Psoas muscle (tissue), 7 donors: ENCODE measurements at regions not wholly inside any gene's neighbourhood (a gene's known extent, or its start where the extent isn't known, plus 50 kb on each side); places are given as distances from the start of the nearest gene placed in this dataset.

Source experiments
- ATAC-seq, 4 donors: fragments of 200-7000 bp; cut with Tn5 transposase; one replicate each; pipeline ENCODE4 v1.9.1; 2020; ENCODE audit warnings: moderate library complexity in 3 of 4, mild to moderate bottlenecking in 2 of 4
- DNase-seq, 2 donors: peaks; one replicate each; pipeline ENCODE4 v3.0.0-alpha.2; 2020
- H3K27ac ChIP-seq: fragments of 200-600 bp; one replicate; pipeline ENCODE4 v1.8.0; 2022
- H3K27me3 ChIP-seq, 3 donors: fragments of 200-600 bp in 1 of 3; one replicate each; pipeline versions ENCODE4 v1.6.1 to v1.8.0; 2013 to 2022; ENCODE audit warnings: low read length in 2 of 3, mild to moderate bottlenecking in 2 of 3, moderate library complexity in 1 of 3; ENCODE audit not compliant: insufficient read depth in 3 of 3
- H3K36me3 ChIP-seq, 2 donors: fragments of 200-600 bp in 1 of 2; one replicate each; pipeline versions ENCODE4 v1.6.1 to v1.8.0; 2013 to 2022; ENCODE audit warnings: low read depth in 1 of 2, mild to moderate bottlenecking in 1 of 2, moderate library complexity in 1 of 2; ENCODE audit not compliant: insufficient read depth in 1 of 2
- H3K4me1 ChIP-seq: fragments of 200-600 bp; one replicate; pipeline ENCODE4 v1.8.0; 2022
- H3K4me3 ChIP-seq: fragments of 200-600 bp; one replicate; pipeline ENCODE4 v1.8.0; 2022; ENCODE audit warnings: mild to moderate bottlenecking
- H3K9me3 ChIP-seq: fragments of 200-600 bp; one replicate; pipeline ENCODE4 v1.8.0; 2022
- WGBS, 3 donors: extraction: QIAGEN DNeasy Blood & Tissue Kit; methylation state at CpG; one replicate each; pipeline versions ENCODE4 v1.1.6 to v1.1.7; 2013; 5-methylcytosine and 5-hydroxymethylcytosine counted together
- intact Hi-C, 2 donors: fragments of 100-400 bp; cut with DNase I; formaldehyde crosslinking; loops; one replicate each; pipeline versions ENCODE4 v1.11.0 to v1.14.2; 2022
- TF ChIP-seq, protein P1 (sequence below): fragments of 200-600 bp; IDR thresholded peaks from one replicate; pipeline ENCODE4 v1.8.0; 2022; ENCODE audit warnings: antibody characterized with exemption
- donor health status: healthy with polysubstance abuse.
- donor health status: DM: no; HTN: no; CAD: no; lungs with moderate emphysema.
- donor health status: Bipolar disorder and iron deficiency.
- donor health status: healthy.
- donor health status: DM: yes; HTN: yes; CAD: no.
- donor health status: DM: no; HTN: no; CAD: no.
- donor health status: DM: yes; HTN: yes; CAD: no.

DNA sequence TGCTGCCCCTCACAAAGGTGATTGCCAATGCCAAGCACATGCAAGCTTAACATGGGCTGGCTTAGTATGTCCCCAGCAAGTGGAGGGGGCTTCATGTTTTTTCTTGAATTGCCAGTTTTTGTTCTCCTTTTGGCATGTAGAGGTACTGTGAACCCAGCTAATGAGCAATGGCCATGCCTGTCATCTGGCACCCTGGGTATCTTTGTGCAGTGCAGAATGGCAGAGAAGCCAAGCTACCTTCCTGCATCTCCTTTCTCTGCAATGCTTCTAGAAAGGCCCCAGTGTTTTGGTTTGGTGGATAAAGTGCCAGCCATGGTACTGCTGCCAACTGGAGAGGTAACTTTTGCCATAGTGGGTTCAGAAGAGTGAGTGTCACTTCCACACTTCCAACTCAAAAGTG is 576.9 kb downstream of the CMPK2 start:
- TF ChIP-seq, protein P1, sequence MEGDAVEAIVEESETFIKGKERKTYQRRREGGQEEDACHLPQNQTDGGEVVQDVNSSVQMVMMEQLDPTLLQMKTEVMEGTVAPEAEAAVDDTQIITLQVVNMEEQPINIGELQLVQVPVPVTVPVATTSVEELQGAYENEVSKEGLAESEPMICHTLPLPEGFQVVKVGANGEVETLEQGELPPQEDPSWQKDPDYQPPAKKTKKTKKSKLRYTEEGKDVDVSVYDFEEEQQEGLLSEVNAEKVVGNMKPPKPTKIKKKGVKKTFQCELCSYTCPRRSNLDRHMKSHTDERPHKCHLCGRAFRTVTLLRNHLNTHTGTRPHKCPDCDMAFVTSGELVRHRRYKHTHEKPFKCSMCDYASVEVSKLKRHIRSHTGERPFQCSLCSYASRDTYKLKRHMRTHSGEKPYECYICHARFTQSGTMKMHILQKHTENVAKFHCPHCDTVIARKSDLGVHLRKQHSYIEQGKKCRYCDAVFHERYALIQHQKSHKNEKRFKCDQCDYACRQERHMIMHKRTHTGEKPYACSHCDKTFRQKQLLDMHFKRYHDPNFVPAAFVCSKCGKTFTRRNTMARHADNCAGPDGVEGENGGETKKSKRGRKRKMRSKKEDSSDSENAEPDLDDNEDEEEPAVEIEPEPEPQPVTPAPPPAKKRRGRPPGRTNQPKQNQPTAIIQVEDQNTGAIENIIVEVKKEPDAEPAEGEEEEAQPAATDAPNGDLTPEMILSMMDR = no peak
- Histone ChIP-seq H3K9me3 (no peaks in the 10 kb centered on the region), H3K4me1 (no peaks in the 10 kb centered on the region), H3K27ac (no peak overlapping the region), H3K27me3 (no peaks in the 10 kb centered on the region), H3K4me3 (no peak overlapping the region), H3K36me3 (no peaks in the 10 kb centered on the region)
- intact Hi-C loops = no loop called here
- ATAC-seq = no peak
- no peak for DNase-seq

DNA sequence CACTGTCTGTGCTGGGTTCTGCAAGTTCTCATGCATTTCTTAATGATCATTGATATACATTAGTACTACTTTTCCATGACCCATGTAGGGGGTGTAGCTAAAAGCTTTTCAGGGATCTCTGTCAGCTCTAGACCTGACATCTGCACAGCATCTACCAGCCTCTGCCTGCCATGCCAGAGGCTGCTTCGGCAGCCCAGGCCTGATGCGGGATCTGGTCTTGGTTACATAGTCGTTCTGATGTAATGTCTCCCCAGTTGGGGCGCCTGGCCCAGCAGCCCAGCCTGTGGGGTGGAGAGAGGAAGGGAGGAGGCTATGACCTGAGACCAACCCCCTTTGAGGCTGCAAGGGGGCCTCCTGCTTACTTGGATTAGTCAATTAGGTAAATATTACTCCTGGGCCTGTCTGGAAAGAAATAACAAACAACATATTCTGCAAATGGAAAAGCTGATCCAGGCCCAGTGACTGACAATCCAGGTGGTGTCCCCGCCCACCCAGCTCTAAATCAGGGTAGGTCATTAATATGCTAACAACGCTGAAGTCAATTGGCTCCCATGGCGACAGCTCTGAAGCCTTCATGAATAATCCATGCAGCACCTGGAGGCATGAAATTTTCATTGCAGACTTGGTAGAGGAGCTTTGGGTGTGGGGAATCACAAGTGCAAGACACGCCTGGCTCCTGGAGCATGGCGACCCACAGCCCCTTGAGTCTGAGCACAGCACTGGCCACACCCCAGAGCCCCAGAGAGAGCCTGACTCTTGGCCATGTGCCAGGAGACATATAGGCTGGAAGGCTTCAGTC is 575.3 kb downstream of the CMPK2 start:
- ATAC-seq (no peak), DNase-seq (no peak)
- TF ChIP-seq, protein P1 = no peak
- intact Hi-C loops = no loop called here
- H3K36me3 ChIP-seq = no peaks in the 10 kb centered on the region
- WGBS, 3 donors = 78 to 88% (median 84%) methylated on average over 9 of the region's 9 CpGs
- no peak overlapping the region for H3K4me3 ChIP-seq
- H3K27me3 ChIP-seq = no peaks in the 10 kb centered on the region
- H3K27ac ChIP-seq = no peak overlapping the region
- H3K9me3 ChIP-seq = no peaks in the 10 kb centered on the region
- no peaks in the 10 kb centered on the region for H3K4me1 ChIP-seq

DNA sequence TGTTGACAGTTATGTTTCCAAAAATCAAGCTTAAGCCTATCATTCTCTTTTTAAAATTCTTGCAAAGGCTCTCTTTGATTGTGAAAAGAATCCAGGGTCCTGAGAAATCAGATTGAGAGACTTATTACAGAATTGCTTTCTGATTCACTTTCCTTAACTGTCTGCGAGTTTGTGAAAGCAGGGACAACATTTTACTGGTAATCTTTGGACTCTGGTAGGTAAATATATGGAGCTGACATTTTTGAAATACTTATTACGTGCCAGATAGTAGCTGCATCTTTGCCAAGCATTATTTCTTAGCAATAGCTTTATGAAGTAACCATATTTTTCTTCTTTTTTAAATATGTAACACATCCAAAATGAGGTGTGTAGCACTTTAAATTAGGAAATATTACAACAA is 570.9 kb downstream of the CMPK2 start:
- intact Hi-C loops = no loop called here
- TF ChIP-seq, protein P1 = no peak
- no peak for ATAC-seq
- Histone ChIP-seq H3K4me3 (no peak overlapping the region), H3K4me1 (no peaks in the 10 kb centered on the region), H3K27me3 (no peaks in the 10 kb centered on the region), H3K27ac (no peak overlapping the region), H3K36me3 (no peaks in the 10 kb centered on the region), H3K9me3 (no peaks in the 10 kb centered on the region)
- no peak for DNase-seq
- 76 to 83% (median 78%) methylated on average over 2 of the region's 2 CpGs for WGBS, 3 donors

GRCh38 chr2:6297238-6297637 is 568.5 kb downstream of the CMPK2 start:
- no peaks in the 10 kb centered on the region for H3K9me3 ChIP-seq
- H3K4me3 ChIP-seq = no peak overlapping the region
- TF ChIP-seq, protein P1 = no peak
- H3K27ac ChIP-seq = no peak overlapping the region
- no peak for ATAC-seq
- intact Hi-C loops = no loop called here
- H3K4me1 ChIP-seq = no peaks in the 10 kb centered on the region
- H3K27me3 ChIP-seq = peaks cover 0 to 2% (median 0%) of the 10 kb centered on the region in 3 donors
- DNase-seq = no peak
- 90 to 93% (median 91%) methylated on average over 4 of the region's 4 CpGs for WGBS, 3 donors
- no peaks in the 10 kb centered on the region for H3K36me3 ChIP-seq

DNA sequence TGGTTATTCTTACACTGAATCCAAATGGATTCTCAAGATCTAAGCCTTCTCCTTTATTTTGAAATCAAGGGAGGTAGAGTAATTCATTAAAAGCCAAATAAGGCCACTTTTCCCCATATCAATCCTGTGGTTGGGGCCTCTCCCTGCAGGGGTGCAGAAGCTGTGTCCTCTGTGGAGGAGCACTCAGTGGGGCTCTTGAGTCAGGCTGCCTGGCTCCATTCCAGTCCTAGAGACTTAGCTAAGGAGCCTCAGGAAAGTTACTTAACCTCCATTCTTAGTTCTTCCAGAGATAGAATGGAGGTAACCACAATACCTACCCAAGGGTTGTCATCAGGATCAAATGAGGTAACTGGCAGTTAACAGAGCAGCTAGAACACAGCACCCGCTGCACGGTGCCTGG is 564.3 kb downstream of the CMPK2 start:
- peaks cover 0 to 2% (median 0%) of the 10 kb centered on the region in 3 donors for H3K27me3 ChIP-seq
- ATAC-seq (no peak), DNase-seq (no peak)
- H3K9me3 ChIP-seq = no peaks in the 10 kb centered on the region
- H3K4me3 ChIP-seq = no peak overlapping the region
- intact Hi-C loops = no loop called here
- H3K36me3 ChIP-seq = no peaks in the 10 kb centered on the region
- H3K27ac ChIP-seq = no peak overlapping the region
- TF ChIP-seq, protein P1 = no peak
- no peaks in the 10 kb centered on the region for H3K4me1 ChIP-seq
- WGBS, 3 donors = 81 to 85% (median 82%) methylated on average over 2 of the region's 2 CpGs
